ENCODE measurements at regions not wholly inside any gene's neighbourhood (a gene's known extent, or its start where the extent isn't known, plus 50 kb on each side); places are given as distances from the start of the nearest gene placed in this dataset.

- ChIA-PET POLR2A (ENCODE audit: low non-redundant PET) (no interaction called here), CTCF (no interaction called here)
- Histone ChIP-seq H3K9me3 (ENCODE audit: low read depth, low read length, poor library complexity, severe bottlenecking) (no peaks in the 10 kb centered on the region), H3K27ac (ENCODE audit: low read depth, low read length, poor library complexity, severe bottlenecking) (no peak overlapping the region), H3K27me3 (replicated peaks; ENCODE audit: insufficient read depth, low read depth, low read length, poor library complexity) (no peaks in the 10 kb centered on the region), H3K4me3 (ENCODE audit: low read depth, low read length, poor library complexity, severe bottlenecking) (no peak overlapping the region), H3K4me1 (ENCODE audit: insufficient read depth, low read length, poor library complexity, severe bottlenecking) (peaks cover 9% of the 10 kb centered on the region), H3K36me3 (ENCODE audit: insufficient read depth, low read length, poor library complexity, severe bottlenecking) (no peaks in the 10 kb centered on the region)
- no peak for DNase-seq (ENCODE audit: low spot score)
- intact Hi-C loops (cut with micrococcal nuclease; ENCODE audit: unreplicated experiment), result no loop called here
- BruUV-seq (replicated peaks), result no TSS peak
- TF ChIP-seq CTCF (conservative IDR thresholded peaks at IDR 0.05; ENCODE audit: low read depth, low read length) (no peak), EZH2 (IDR thresholded peaks at IDR 0.05; ENCODE audit: borderline replicate concordance, low read depth, low read length, poor library complexity, severe bottlenecking) (no peak)
Measured at GRCh38 chr10:60574388-60574787, 184.7 kb upstream of the ANK3 start.

- H3K27ac ChIP-seq (ENCODE audit: low read depth, low read length, poor library complexity, severe bottlenecking), result no peak overlapping the region
- H3K4me3 ChIP-seq (ENCODE audit: low read depth, low read length, poor library complexity, severe bottlenecking), result no peak overlapping the region
- H3K36me3 ChIP-seq (ENCODE audit: insufficient read depth, low read length, poor library complexity, severe bottlenecking), result no peaks in the 10 kb centered on the region
- ChIA-PET CTCF (no interaction called here), POLR2A (ENCODE audit: low non-redundant PET) (no interaction called here)
- intact Hi-C loops (cut with micrococcal nuclease; ENCODE audit: unreplicated experiment), result no loop called here
- BruUV-seq (replicated peaks), result no TSS peak
- peak; percentile 14 for DNase-seq (ENCODE audit: low spot score)
- H3K4me1 ChIP-seq (ENCODE audit: insufficient read depth, low read length, poor library complexity, severe bottlenecking), result peaks cover 9% of the 10 kb centered on the region
- no peak for TF ChIP-seq EZH2 (IDR thresholded peaks at IDR 0.05; ENCODE audit: borderline replicate concordance, low read depth, low read length, poor library complexity, severe bottlenecking)
- no peak for TF ChIP-seq CTCF (conservative IDR thresholded peaks at IDR 0.05; ENCODE audit: low read depth, low read length)
- H3K9me3 ChIP-seq (ENCODE audit: low read depth, low read length, poor library complexity, severe bottlenecking), result no peaks in the 10 kb centered on the region
- no peaks in the 10 kb centered on the region for H3K27me3 ChIP-seq (replicated peaks; ENCODE audit: insufficient read depth, low read depth, low read length, poor library complexity)
Measured at GRCh38 chr10:60573336-60573735, 183.7 kb upstream of the ANK3 start.

GRCh38 chr10:60572511-60573194, 183.0 kb upstream of the ANK3 start:
- no peaks in the 10 kb centered on the region for H3K9me3 ChIP-seq (ENCODE audit: low read depth, low read length, poor library complexity, severe bottlenecking)
- no peak overlapping the region for H3K27ac ChIP-seq (ENCODE audit: low read depth, low read length, poor library complexity, severe bottlenecking)
- peaks cover 9% of the 10 kb centered on the region for H3K4me1 ChIP-seq (ENCODE audit: insufficient read depth, low read length, poor library complexity, severe bottlenecking)
- no peaks in the 10 kb centered on the region for H3K27me3 ChIP-seq (replicated peaks; ENCODE audit: insufficient read depth, low read depth, low read length, poor library complexity)
- BruUV-seq (replicated peaks), result TSS peak; percentile 83
- H3K4me3 ChIP-seq (ENCODE audit: low read depth, low read length, poor library complexity, severe bottlenecking), result peak overlapping the region; percentile 42
- ChIA-PET POLR2A (ENCODE audit: low non-redundant PET) (no interaction called here), CTCF (no interaction called here)
- peak; percentile 82 for DNase-seq (ENCODE audit: low spot score)
- no peaks in the 10 kb centered on the region for H3K36me3 ChIP-seq (ENCODE audit: insufficient read depth, low read length, poor library complexity, severe bottlenecking)
- no peak for TF ChIP-seq EZH2 (IDR thresholded peaks at IDR 0.05; ENCODE audit: borderline replicate concordance, low read depth, low read length, poor library complexity, severe bottlenecking)
- no peak for TF ChIP-seq CTCF (conservative IDR thresholded peaks at IDR 0.05; ENCODE audit: low read depth, low read length)
- intact Hi-C loops (cut with micrococcal nuclease; ENCODE audit: unreplicated experiment), result no loop called here

All from A673 (cell line).